ENCODE measurements at regions not wholly inside any gene's neighbourhood (a gene's known extent, or its start where the extent isn't known, plus 50 kb on each side); places are given as distances from the start of the nearest gene placed in this dataset.

DNA sequence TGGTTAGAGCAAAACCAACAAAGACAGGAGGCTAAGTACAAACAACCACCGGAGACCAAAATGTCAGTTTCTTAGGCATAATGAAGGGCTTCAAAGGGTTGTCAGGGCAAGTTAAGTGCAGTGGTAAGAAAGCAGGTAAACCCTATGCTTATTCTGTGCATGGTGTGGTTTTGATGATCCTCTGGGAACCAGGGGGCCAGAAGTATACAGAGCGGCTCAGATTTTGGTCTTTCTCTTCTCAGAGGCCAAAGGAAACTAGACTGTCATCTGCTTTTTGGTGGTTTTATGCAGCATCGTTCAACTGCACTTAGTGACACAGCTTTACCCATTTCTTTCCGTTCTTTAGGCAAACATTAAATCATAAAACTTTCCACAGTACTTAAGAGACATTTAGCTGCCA lies 332.7 kb upstream of the CELF2 start:
- Histone ChIP-seq H3K4me2 (ENCODE audit: low read length) (no peak overlapping the region), H3K9me3 (ENCODE audit: control insufficient read depth, insufficient read depth, low read length) (no peaks in the 10 kb centered on the region)

DNA sequence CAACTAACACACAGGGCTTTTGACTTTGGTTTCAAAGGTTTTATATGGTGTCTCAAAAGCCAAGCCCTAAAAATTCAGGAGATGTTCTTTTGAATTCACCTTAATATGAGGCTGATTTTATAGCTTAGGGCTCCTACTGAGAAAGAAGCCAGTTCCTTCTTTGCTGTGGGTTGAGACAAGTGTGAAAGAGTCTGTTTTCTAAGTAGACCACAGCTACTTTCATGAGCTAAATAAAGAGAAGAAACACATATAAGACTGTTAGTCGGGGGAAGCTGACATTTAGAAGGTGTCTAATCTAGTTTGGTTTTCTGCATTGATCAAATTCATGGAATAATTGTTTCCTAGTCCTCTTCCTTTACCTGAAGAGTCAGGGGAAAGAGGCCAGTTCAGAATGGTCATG lies 332.1 kb upstream of the CELF2 start:
- Histone ChIP-seq H3K9me2 (replicated peaks; ENCODE audit: control insufficient read depth, low read length) (no peaks in the 10 kb centered on the region; the same call in 1 of the 2 replicates), H3K36me3 (ENCODE audit: control insufficient read depth, low read length) (no peaks in the 10 kb centered on the region), H3K4me3 (ENCODE audit: low read length) (no peak overlapping the region), H3K27me3 (ENCODE audit: control insufficient read depth, low read length) (no peaks in the 10 kb centered on the region), H3K9me3 (ENCODE audit: control insufficient read depth, insufficient read depth, low read length) (no peaks in the 10 kb centered on the region), H3K4me1 (ENCODE audit: control insufficient read depth, low read length) (no peaks in the 10 kb centered on the region), H3K4me2 (ENCODE audit: low read length) (no peak overlapping the region), H3K79me2 (ENCODE audit: control insufficient read depth, low read length) (no peaks in the 10 kb centered on the region), H4K20me1 (ENCODE audit: control insufficient read depth, insufficient read depth, low read depth, low read length) (no peaks in the 10 kb centered on the region), H3F3A (ENCODE audit: control insufficient read depth, insufficient read depth) (no peaks in the 10 kb centered on the region), H3K27ac (ENCODE audit: low read depth, low read length) (no peak overlapping the region)
- TF ChIP-seq, protein P1, sequence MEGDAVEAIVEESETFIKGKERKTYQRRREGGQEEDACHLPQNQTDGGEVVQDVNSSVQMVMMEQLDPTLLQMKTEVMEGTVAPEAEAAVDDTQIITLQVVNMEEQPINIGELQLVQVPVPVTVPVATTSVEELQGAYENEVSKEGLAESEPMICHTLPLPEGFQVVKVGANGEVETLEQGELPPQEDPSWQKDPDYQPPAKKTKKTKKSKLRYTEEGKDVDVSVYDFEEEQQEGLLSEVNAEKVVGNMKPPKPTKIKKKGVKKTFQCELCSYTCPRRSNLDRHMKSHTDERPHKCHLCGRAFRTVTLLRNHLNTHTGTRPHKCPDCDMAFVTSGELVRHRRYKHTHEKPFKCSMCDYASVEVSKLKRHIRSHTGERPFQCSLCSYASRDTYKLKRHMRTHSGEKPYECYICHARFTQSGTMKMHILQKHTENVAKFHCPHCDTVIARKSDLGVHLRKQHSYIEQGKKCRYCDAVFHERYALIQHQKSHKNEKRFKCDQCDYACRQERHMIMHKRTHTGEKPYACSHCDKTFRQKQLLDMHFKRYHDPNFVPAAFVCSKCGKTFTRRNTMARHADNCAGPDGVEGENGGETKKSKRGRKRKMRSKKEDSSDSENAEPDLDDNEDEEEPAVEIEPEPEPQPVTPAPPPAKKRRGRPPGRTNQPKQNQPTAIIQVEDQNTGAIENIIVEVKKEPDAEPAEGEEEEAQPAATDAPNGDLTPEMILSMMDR (IDR thresholded peaks at IDR 0.05; ENCODE audit: low read depth, low read length, poor library complexity, severe bottlenecking), result no peak
- TF ChIP-seq EZH2phosphoT487 (IDR thresholded peaks at IDR 0.05; ENCODE audit: borderline replicate concordance, low read length), result no peak

More for the DNA sequence above, 332.7 kb upstream of the CELF2 start:
- Histone ChIP-seq H3K4me1 (ENCODE audit: control insufficient read depth, low read length) (no peaks in the 10 kb centered on the region), H3K9me2 (replicated peaks; ENCODE audit: control insufficient read depth, low read length) (no peaks in the 10 kb centered on the region; the same call in 1 of the 2 replicates), H3F3A (ENCODE audit: control insufficient read depth, insufficient read depth) (no peaks in the 10 kb centered on the region), H3K4me3 (ENCODE audit: low read length) (no peak overlapping the region), H4K20me1 (ENCODE audit: control insufficient read depth, insufficient read depth, low read depth, low read length) (no peaks in the 10 kb centered on the region), H3K36me3 (ENCODE audit: control insufficient read depth, low read length) (no peaks in the 10 kb centered on the region), H3K27me3 (ENCODE audit: control insufficient read depth, low read length) (no peaks in the 10 kb centered on the region), H3K27ac (ENCODE audit: low read depth, low read length) (no peak overlapping the region), H3K79me2 (ENCODE audit: control insufficient read depth, low read length) (no peaks in the 10 kb centered on the region)
- TF ChIP-seq, protein P1 (IDR thresholded peaks at IDR 0.05; ENCODE audit: low read depth, low read length, poor library complexity, severe bottlenecking), result no peak
- no peak for TF ChIP-seq EZH2phosphoT487 (IDR thresholded peaks at IDR 0.05; ENCODE audit: borderline replicate concordance, low read length)

DNA sequence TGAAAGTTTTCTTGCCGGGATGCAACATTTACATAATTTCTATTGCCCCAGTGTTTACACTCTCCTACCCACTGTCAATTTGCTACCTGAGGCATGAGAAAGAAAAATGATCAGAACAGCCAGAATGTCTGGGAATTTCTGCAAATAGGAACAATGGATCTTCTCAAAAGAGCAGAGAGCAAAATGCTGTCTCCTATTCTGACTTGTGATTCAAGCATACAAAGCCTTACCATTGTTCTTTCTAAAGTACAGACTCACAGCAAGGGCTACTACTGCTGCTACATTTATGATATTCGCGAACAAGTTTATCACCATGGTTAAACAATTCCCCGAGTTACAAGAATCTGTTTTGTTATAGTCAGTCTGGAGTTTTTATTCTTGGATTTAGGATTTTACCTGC lies 329.9 kb upstream of the CELF2 start:
- H3F3A ChIP-seq (ENCODE audit: control insufficient read depth, insufficient read depth), result no peaks in the 10 kb centered on the region
- H3K9me2 ChIP-seq (replicated peaks; ENCODE audit: control insufficient read depth, low read length), result no peaks in the 10 kb centered on the region
- H3K9me3 ChIP-seq (ENCODE audit: control insufficient read depth, insufficient read depth, low read length), result no peaks in the 10 kb centered on the region
- H3K27ac ChIP-seq (ENCODE audit: low read depth, low read length), result no peak overlapping the region
- no peak overlapping the region for H3K4me2 ChIP-seq (ENCODE audit: low read length)
- H3K4me3 ChIP-seq (ENCODE audit: low read length), result no peak overlapping the region
- no peaks in the 10 kb centered on the region for H4K20me1 ChIP-seq (ENCODE audit: control insufficient read depth, insufficient read depth, low read depth, low read length)
- H3K27me3 ChIP-seq (ENCODE audit: control insufficient read depth, low read length), result no peaks in the 10 kb centered on the region
- H3K36me3 ChIP-seq (ENCODE audit: control insufficient read depth, low read length), result no peaks in the 10 kb centered on the region
- no peaks in the 10 kb centered on the region for H3K79me2 ChIP-seq (ENCODE audit: control insufficient read depth, low read length)
- TF ChIP-seq EZH2phosphoT487 (IDR thresholded peaks at IDR 0.05; ENCODE audit: borderline replicate concordance, low read length), result no peak
- TF ChIP-seq, protein P1 (IDR thresholded peaks at IDR 0.05; ENCODE audit: low read depth, low read length, poor library complexity, severe bottlenecking), result no peak
- H3K4me1 ChIP-seq (ENCODE audit: control insufficient read depth, low read length), result no peaks in the 10 kb centered on the region

Measured in DOHH2 (cell line).